Natural killer cell (primary cell): ENCODE measurements at regions not wholly inside any gene's neighbourhood (a gene's known extent, or its start where the extent isn't known, plus 50 kb on each side); places are given as distances from the start of the nearest gene placed in this dataset.

Experiments
- ATAC-seq, 3 donors: fragments of 150-1000 bp in 2 of 3; fragments of 200-7000 bp in 1 of 3; cut with Tn5 transposase; 1 replicate in 1 of 3; 2 replicates in 2 of 3; pipeline ENCODE4 v1.10.0; 2021; ENCODE audit warnings: mild to moderate bottlenecking in 2 of 3, moderate library complexity in 2 of 3
- DNase-seq, 2 donors: peaks; one replicate each; pipeline versions ENCODE4 v3.0.0 to v3.0.0-alpha.2; 2013 to 2021; ENCODE audit warnings: mixed read lengths in 1 of 2
- H3K27ac ChIP-seq: one replicate; pipeline ENCODE4 v1.5.1; 2013; ENCODE audit warnings: mild to moderate bottlenecking, low read length
- H3K27me3 ChIP-seq: one replicate; pipeline ENCODE4 v1.6.1; 2013; ENCODE audit warnings: low read length; ENCODE audit not compliant: control insufficient read depth, insufficient read depth
- H3K36me3 ChIP-seq: one replicate; pipeline ENCODE4 v1.6.1; 2013; ENCODE audit warnings: low read length; ENCODE audit not compliant: control insufficient read depth, insufficient read depth
- H3K4me1 ChIP-seq: one replicate; pipeline ENCODE4 v1.6.1; 2013; ENCODE audit warnings: low read length; ENCODE audit not compliant: control insufficient read depth, insufficient read depth
- H3K4me3 ChIP-seq: one replicate; pipeline ENCODE4 v1.5.1; 2013; ENCODE audit warnings: low read length
- H3K9me3 ChIP-seq: one replicate; pipeline ENCODE4 v1.6.1; 2013; ENCODE audit warnings: low read length; ENCODE audit not compliant: control insufficient read depth, insufficient read depth
- H3K27ac Mint-ChIP-seq, 2 donors: one replicate each; pipeline ENCODE4 v1.8.0; 2022; ENCODE audit warnings: mild to moderate bottlenecking in 2 of 2, mixed read lengths in 2 of 2, moderate library complexity in 1 of 2
- H3K27me3 Mint-ChIP-seq, 2 donors: one replicate each; pipeline ENCODE4 v1.8.0; 2022; ENCODE audit warnings: low read depth in 2 of 2, mixed read lengths in 2 of 2
- H3K36me3 Mint-ChIP-seq: one replicate; pipeline ENCODE4 v1.8.0; 2022; ENCODE audit warnings: mixed read lengths
- H3K4me1 Mint-ChIP-seq, 2 donors: one replicate each; pipeline ENCODE4 v1.8.0; 2022; ENCODE audit warnings: mixed read lengths in 2 of 2
- H3K4me3 Mint-ChIP-seq: one replicate; pipeline ENCODE4 v1.8.0; 2022; ENCODE audit warnings: mild to moderate bottlenecking, moderate library complexity, mixed read lengths
- H3K9me3 Mint-ChIP-seq, 2 donors: one replicate each; pipeline ENCODE4 v1.8.0; 2022; ENCODE audit warnings: mixed read lengths in 2 of 2
- CTCF ChIP-seq: fragments of 200-600 bp; IDR thresholded peaks from one replicate; pipeline ENCODE4 v1.8.0; 2022; ENCODE audit warnings: antibody characterized with exemption
- WGBS: methylation state at CpG from one replicate; pipeline ENCODE4 v1.1.7; 2013; ENCODE audit warnings: missing lambda C conversion rate; ENCODE audit not compliant: insufficient coverage; 5-methylcytosine and 5-hydroxymethylcytosine counted together
- intact Hi-C: fragments of 100-400 bp; cut with micrococcal nuclease; formaldehyde crosslinking; loops from one replicate; pipeline ENCODE4 v1.14.2; 2022

GRCh38 chr20:11364736-11365135 is 553.0 kb upstream of the BTBD3 start:
- Mint-ChIP-seq H3K4me3 (no peak overlapping the region), H3K9me3 (peaks cover 12 to 16% of the 10 kb centered on the region in 2 donors), H3K27me3 (no peaks in the 10 kb centered on the region), H3K36me3 (no peaks in the 10 kb centered on the region), H3K4me1 (no peaks in the 10 kb centered on the region), H3K27ac (no peak overlapping the region)
- ATAC-seq = no peak
- H3K27ac ChIP-seq = no peak overlapping the region
- H3K9me3 ChIP-seq = no peaks in the 10 kb centered on the region
- no peaks in the 10 kb centered on the region for H3K27me3 ChIP-seq
- intact Hi-C loops = no loop called here
- TF ChIP-seq CTCF = no peak
- H3K4me3 ChIP-seq = no peak overlapping the region
- H3K36me3 ChIP-seq = no peaks in the 10 kb centered on the region
- WGBS = 100% methylated on average over 1 of the region's 5 CpGs
- no peak for DNase-seq
- H3K4me1 ChIP-seq = no peaks in the 10 kb centered on the region

- H3K4me1 ChIP-seq = no peaks in the 10 kb centered on the region
- intact Hi-C loops = no loop called here
- H3K4me1 Mint-ChIP-seq = no peaks in the 10 kb centered on the region
- no peaks in the 10 kb centered on the region for H3K36me3 ChIP-seq
- H3K36me3 Mint-ChIP-seq = no peaks in the 10 kb centered on the region
- H3K27ac ChIP-seq = no peak overlapping the region
- H3K4me3 ChIP-seq = no peak overlapping the region
- 85% methylated on average over 3 of the region's 4 CpGs for WGBS
- H3K9me3 ChIP-seq = no peaks in the 10 kb centered on the region
- H3K27me3 ChIP-seq = no peaks in the 10 kb centered on the region
- H3K27me3 Mint-ChIP-seq = no peaks in the 10 kb centered on the region
- peaks cover 10 to 13% of the 10 kb centered on the region in 2 donors for H3K9me3 Mint-ChIP-seq
- TF ChIP-seq CTCF = no peak
- ATAC-seq (no peak), DNase-seq (no peak)
- H3K27ac Mint-ChIP-seq = no peak overlapping the region
- H3K4me3 Mint-ChIP-seq = no peak overlapping the region
Measured at GRCh38 chr20:11366660-11367059, 551.0 kb upstream of the BTBD3 start.

- H3K9me3 Mint-ChIP-seq = peaks cover 3 to 5% of the 10 kb centered on the region in 2 donors
- 85% methylated on average over 4 of the region's 4 CpGs for WGBS
- no peak overlapping the region for H3K4me3 Mint-ChIP-seq
- intact Hi-C loops = no loop called here
- Histone ChIP-seq H3K4me1 (no peaks in the 10 kb centered on the region), H3K36me3 (no peaks in the 10 kb centered on the region), H3K27me3 (no peaks in the 10 kb centered on the region), H3K9me3 (no peaks in the 10 kb centered on the region), H3K4me3 (no peak overlapping the region), H3K27ac (no peak overlapping the region)
- H3K27ac Mint-ChIP-seq = no peak overlapping the region
- no peak for ATAC-seq
- H3K27me3 Mint-ChIP-seq = no peaks in the 10 kb centered on the region
- no peaks in the 10 kb centered on the region for H3K4me1 Mint-ChIP-seq
- TF ChIP-seq CTCF = no peak
- H3K36me3 Mint-ChIP-seq = no peaks in the 10 kb centered on the region
- no peak for DNase-seq
Measured at GRCh38 chr20:11368499-11368898, 549.2 kb upstream of the BTBD3 start.

GRCh38 chr20:11368965-11369711 is 548.6 kb upstream of the BTBD3 start:
- no peaks in the 10 kb centered on the region for H3K4me1 Mint-ChIP-seq
- H3K9me3 ChIP-seq = no peaks in the 10 kb centered on the region
- no peaks in the 10 kb centered on the region for H3K4me1 ChIP-seq
- WGBS = 89% methylated on average over 12 of the region's 12 CpGs
- DNase-seq (no peak), ATAC-seq (peak in 1 of 3 donors; percentile 44)
- H3K4me3 Mint-ChIP-seq = no peak overlapping the region
- no peaks in the 10 kb centered on the region for H3K36me3 Mint-ChIP-seq
- no peaks in the 10 kb centered on the region for H3K36me3 ChIP-seq
- H3K4me3 ChIP-seq = no peak overlapping the region
- peaks cover 0 to 4% of the 10 kb centered on the region in 2 donors for H3K9me3 Mint-ChIP-seq
- H3K27me3 ChIP-seq = no peaks in the 10 kb centered on the region
- no peak overlapping the region for H3K27ac Mint-ChIP-seq
- intact Hi-C loops = no loop called here
- H3K27ac ChIP-seq = no peak overlapping the region
- TF ChIP-seq CTCF = no peak
- no peaks in the 10 kb centered on the region for H3K27me3 Mint-ChIP-seq
